Fibroblast of the aortic adventitia (primary cell): ENCODE measurements at regions not wholly inside any gene's neighbourhood (a gene's known extent, or its start where the extent isn't known, plus 50 kb on each side); places are given as distances from the start of the nearest gene placed in this dataset.

Experiments used
- DNase-seq: peaks from one replicate; pipeline ENCODE4 v3.0.0-alpha.2; 2010; ENCODE audit warnings: low read depth
- H3K4me3 ChIP-seq: 2 replicates; pipeline ENCODE4 v1.5.1; 2011; ENCODE audit warnings: low read depth, mild to moderate bottlenecking, control low read depth, low read length, moderate library complexity
- TF ChIP-seq, protein P1 (sequence below): IDR thresholded peaks from 2 replicates; pipeline ENCODE4 v1.5.1; 2011; ENCODE audit warnings: mild to moderate bottlenecking, low read length, control low read depth, inconsistent platforms; ENCODE audit not compliant: insufficient read depth

DNA sequence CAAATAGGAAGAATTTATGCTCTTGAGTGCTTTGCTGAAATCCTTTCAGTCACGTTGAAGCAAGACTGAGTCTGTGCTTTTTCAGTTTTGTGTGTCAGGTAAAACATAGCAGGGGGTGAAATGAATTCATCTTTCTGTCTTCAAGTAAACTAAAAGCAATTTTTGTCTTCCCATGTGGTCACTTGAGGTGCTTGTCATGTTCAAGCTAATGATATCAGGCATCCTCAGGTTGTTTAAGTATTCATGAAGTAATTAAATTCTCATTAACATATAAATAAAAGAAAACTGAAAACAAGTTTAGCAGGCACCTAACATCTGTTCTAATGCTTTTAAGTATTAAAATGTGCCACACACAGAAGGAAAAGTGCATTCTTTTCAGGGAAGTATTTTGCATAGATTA, 2701.3 kb downstream of the PCDH9 start:
- H3K4me3 ChIP-seq, result no peak overlapping the region
- DNase-seq, result no peak
- TF ChIP-seq, protein P1, sequence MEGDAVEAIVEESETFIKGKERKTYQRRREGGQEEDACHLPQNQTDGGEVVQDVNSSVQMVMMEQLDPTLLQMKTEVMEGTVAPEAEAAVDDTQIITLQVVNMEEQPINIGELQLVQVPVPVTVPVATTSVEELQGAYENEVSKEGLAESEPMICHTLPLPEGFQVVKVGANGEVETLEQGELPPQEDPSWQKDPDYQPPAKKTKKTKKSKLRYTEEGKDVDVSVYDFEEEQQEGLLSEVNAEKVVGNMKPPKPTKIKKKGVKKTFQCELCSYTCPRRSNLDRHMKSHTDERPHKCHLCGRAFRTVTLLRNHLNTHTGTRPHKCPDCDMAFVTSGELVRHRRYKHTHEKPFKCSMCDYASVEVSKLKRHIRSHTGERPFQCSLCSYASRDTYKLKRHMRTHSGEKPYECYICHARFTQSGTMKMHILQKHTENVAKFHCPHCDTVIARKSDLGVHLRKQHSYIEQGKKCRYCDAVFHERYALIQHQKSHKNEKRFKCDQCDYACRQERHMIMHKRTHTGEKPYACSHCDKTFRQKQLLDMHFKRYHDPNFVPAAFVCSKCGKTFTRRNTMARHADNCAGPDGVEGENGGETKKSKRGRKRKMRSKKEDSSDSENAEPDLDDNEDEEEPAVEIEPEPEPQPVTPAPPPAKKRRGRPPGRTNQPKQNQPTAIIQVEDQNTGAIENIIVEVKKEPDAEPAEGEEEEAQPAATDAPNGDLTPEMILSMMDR, result no peak

DNA sequence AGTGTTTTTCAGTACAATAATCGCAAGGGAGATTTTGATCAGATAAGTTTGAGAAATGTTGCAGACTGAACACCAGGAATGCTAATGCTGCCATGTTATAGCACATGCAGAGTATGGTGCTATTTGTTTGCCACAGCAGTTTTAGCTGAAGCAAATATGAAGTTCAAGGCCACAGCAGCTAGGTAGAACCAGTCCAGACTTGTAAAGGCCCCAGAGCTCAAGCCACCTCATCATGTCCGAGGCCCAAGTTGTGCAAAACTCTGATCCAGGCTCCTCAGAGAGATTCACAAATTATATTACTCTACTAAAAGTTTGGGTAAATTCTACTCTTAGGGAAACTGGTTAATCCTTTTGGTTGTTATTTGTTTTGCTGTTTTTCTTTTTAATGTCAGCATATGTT, 2702.6 kb downstream of the PCDH9 start:
- no peak overlapping the region for H3K4me3 ChIP-seq
- no peak for DNase-seq
- TF ChIP-seq, protein P1, result no peak

DNA sequence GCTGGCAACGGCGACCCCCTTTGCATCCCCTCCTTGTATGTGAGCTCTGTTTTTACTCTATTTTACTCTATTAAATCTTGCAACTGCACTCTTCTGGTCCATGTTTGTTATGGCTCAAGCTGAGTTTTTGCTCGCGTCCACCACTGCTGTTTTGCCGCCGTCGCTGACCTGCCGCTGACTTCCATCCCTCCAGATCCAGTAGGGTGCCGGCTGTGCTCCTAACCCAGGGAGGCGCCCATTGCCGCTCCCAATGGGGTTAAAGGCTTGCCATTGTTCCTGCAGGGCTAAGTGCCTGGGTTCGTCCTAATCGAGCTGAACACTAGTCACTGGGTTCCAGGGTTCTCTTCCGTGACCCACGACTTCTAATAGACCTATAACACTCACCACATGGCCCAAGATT, 2704.4 kb downstream of the PCDH9 start:
- DNase-seq, result no peak
- TF ChIP-seq, protein P1, result no peak
- no peak overlapping the region for H3K4me3 ChIP-seq

DNA sequence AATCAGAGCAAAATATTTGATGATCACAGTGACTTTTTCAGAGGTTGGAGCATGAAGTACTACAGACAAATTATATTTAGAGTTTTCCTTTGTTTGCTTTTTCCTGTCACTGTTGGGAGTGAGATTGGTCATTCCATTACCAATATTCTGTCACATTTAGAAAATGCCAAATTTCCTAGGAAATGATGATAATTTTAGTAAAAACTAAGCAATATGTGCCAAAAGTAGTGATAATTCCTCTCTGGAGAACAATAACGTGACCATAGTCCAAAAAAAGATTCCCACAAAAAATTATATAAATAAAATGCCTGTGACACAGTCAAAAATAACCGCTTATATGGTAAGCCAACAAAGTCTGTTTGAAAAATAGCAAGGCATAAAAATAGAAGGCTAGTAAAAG, 2719.4 kb downstream of the PCDH9 start:
- TF ChIP-seq, protein P1, result no peak
- DNase-seq, result peak; percentile 80
- no peak overlapping the region for H3K4me3 ChIP-seq

DNA sequence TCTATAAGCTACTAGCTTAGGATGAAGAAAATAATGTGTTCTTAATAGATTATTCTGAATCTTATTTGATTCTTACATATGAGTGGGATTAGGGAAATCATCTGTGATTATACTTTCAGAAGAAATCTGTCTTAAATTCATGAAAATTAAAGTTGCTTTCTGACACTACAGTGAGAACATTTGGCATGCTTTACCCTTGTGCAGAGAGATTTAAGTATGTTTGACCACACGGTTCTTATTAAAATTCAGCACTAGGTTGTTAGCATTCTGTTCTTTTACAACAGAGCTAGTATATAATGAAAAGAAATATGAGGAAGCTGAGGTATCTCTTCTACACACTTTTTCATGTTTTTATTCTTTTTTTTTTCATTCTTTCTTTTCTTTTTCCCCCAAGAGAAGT, 2723.9 kb downstream of the PCDH9 start:
- H3K4me3 ChIP-seq, result no peak overlapping the region
- no peak for DNase-seq
- TF ChIP-seq, protein P1, result no peak

DNA sequence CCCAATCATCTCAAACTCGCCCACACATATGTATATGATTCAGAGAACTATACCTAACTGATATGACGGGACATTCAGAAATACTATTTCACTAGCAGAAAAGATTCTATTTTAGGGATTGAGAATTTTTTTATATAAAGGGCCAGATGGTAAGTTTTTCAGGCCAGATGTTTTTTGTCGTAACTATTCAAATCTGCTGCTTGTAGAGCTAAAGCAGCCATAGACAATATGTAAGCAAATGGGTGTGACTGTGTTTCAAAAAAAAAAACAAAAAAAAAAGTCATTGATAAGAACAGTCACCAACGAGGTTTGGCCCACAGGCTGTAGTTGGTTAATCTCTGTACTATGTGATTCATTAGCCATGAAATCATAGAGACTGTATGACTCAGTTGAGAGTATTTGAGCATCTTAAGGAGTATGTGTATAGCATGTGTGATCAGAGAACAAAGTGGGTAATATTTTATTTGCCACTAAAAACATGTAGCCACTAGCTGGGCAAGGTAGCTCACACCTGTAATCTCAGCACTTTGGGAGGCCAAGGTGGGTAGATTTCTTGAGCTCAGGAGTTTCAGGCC, 2724.7 kb downstream of the PCDH9 start:
- TF ChIP-seq, protein P1, result no peak
- no peak overlapping the region for H3K4me3 ChIP-seq
- DNase-seq, result peak; percentile 82

DNA sequence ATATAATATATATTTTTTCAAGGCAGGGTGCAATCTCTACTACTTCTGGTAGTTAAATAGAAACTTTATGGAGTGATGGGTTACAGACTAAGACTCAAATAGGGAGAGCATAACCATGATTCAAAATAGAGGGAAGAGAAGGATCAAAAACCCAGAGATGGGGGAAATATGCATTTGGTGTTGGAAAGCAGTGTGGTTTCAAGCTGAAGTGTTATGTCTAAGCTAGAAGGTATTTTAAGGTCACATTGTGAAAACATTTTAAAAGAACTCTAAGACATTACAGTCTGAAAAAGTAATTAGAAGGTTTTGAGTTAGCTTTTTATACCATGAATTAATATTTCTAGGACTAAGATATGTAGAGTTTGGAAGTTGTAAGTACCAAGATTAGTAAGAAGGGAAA, 2741.4 kb downstream of the PCDH9 start:
- H3K4me3 ChIP-seq, result no peak overlapping the region
- TF ChIP-seq, protein P1, result no peak
- no peak for DNase-seq
